Heart left ventricle (tissue), 13 donors: ENCODE measurements at regions not wholly inside any gene's neighbourhood (a gene's known extent, or its start where the extent isn't known, plus 50 kb on each side); places are given as distances from the start of the nearest gene placed in this dataset.
"Not testable (repeated sequence)": the region's sequence is repeated elsewhere in the genome, so short reads cannot be mapped to it uniquely, and the experiment has no call there.

Experiments used
- POLR2A ChIP-seq, 2 donors: fragments of 450-650 bp; IDR thresholded peaks; one replicate each; pipeline ENCODE4 v1.6.1; 2017; ENCODE audit warnings: antibody characterized with exemption in 2 of 2, mild to moderate bottlenecking in 2 of 2, moderate library complexity in 2 of 2
- TF ChIP-seq, protein P1 (sequence below), 12 donors: fragments of 200-600 bp; sonication (generic) in 4 of 12; IDR thresholded peaks; one replicate each; pipeline versions ENCODE4 v1.5.0 to v1.8.0; 2018 to 2022; ENCODE audit warnings: antibody characterized with exemption in 12 of 12, mild to moderate bottlenecking in 5 of 12
- donor health status: ischemic (EF 13 %, LVEDD 7.1; RV severe dilation, severe dysfunction).
- donor health status: DM: no; HTN: yes; CAD: no.
- donor health status: DM: no; HTN: no; CAD: no.
- donor health status: ischemic (EF 25% LVEDD 6.9; RV normal size, moderate dysfunction).
- donor health status: ischemic (EF 25% LVEDD 5.7; RV mildly dilated, moderate dysfunction).
- donor health status: ischemic (EF 35%, LVEDD 5.7; RV mildly dilated, moderate dysfunction).
- donor health status: nonischemic (EF 11% LVEDD 7.7; RV severe dilation, severe dysfunction).
- donor health status: DM: yes; HTN: yes; CAD: no.
- donor health status: PGD.
- donor health status: ischemic (EF 29% LVEDD 5.4; RV normal size, mild dysfunction).
- donor health status: nonischemic (EF 23%, LVEDD 6.1; RV moderate dilation, normal function).

DNA sequence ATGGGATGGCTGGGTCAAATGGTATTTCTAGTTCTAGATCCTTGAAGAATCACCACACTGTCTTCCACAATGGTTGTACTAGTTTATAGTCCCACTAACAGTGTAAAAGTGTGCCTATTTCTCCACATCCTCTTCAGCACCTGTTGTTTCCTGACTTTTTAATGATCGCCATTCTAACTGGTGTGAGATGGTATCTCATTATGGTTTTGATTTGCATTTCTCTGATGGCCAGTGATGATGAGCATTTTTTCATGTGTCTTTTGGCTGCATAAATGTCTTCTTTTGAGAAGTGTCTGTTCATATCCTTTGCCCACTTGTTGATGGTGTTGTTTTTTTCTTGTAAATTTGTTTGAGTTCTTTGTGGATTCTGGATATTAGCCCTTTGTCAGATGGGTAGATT lies 121.0 kb upstream of the TUT7 start:
- TF ChIP-seq, protein P1, sequence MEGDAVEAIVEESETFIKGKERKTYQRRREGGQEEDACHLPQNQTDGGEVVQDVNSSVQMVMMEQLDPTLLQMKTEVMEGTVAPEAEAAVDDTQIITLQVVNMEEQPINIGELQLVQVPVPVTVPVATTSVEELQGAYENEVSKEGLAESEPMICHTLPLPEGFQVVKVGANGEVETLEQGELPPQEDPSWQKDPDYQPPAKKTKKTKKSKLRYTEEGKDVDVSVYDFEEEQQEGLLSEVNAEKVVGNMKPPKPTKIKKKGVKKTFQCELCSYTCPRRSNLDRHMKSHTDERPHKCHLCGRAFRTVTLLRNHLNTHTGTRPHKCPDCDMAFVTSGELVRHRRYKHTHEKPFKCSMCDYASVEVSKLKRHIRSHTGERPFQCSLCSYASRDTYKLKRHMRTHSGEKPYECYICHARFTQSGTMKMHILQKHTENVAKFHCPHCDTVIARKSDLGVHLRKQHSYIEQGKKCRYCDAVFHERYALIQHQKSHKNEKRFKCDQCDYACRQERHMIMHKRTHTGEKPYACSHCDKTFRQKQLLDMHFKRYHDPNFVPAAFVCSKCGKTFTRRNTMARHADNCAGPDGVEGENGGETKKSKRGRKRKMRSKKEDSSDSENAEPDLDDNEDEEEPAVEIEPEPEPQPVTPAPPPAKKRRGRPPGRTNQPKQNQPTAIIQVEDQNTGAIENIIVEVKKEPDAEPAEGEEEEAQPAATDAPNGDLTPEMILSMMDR (IDR thresholded peaks at IDR 0.05): not testable (repeated sequence)
- TF ChIP-seq POLR2A (IDR thresholded peaks at IDR 0.05): not testable (repeated sequence)
